NCI-H524 (cell line): ENCODE measurements at regions not wholly inside any gene's neighbourhood (a gene's known extent, or its start where the extent isn't known, plus 50 kb on each side); places are given as distances from the start of the nearest gene placed in this dataset.

Experiments used
- DNase-seq, 2 experiments: peaks; one replicate each; lab custom pipeline; 2025; lab: John Stamatoyannopoulos, UW

- peak; percentile 78 to 95 for DNase-seq
Observed at GRCh38 chr9:108551030-108551841, 304.6 kb downstream of the ACTL7B start.

- DNase-seq, result no peak
Observed at GRCh38 chr9:108550106-108550505, 305.7 kb downstream of the ACTL7B start.

- DNase-seq, result no peak
Observed at GRCh38 chr9:108549184-108549583, 306.6 kb downstream of the ACTL7B start.

GRCh38 chr9:108547411-108548135 lies 308.2 kb downstream of the ACTL7B start:
- no peak for DNase-seq

DNA sequence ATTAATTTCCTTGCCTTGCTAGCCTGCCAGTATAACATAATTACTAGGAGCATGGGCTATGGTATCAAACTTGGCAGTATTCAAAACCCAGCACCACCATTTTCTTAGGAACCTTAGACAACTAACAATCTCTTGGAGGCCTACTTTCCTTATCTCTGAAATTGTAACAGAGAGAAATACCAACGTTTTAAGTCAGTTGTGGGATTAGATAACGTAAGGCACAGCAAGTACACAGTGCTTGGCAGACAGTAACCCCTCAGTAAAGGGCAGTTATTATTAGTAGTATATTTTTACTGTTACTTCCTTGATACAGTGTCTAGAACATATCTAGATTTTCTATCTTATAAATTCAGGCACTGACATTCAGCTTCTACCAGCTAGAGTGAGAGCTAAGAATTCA lies 309.6 kb downstream of the ACTL7B start:
- no peak for DNase-seq

DNA sequence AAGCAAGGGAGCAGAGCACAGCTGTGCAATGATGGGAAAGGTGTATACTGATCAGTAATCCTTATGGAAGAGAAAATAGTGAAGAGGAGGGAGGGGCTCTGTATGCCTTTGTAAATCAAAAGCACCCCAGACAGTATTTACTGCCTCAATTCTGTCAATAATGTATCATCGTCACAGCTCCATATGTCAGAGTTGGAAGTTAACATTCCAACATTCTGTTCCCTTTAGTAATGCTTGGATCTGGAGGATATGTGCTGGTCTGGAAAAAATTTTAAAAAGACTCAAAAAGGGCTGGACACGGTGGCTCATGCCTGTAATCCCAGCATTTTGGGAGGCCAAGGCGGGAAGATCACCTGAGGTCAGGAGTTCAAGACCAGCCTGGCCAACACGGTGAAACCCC lies 310.4 kb downstream of the ACTL7B start:
- DNase-seq, result no peak

DNA sequence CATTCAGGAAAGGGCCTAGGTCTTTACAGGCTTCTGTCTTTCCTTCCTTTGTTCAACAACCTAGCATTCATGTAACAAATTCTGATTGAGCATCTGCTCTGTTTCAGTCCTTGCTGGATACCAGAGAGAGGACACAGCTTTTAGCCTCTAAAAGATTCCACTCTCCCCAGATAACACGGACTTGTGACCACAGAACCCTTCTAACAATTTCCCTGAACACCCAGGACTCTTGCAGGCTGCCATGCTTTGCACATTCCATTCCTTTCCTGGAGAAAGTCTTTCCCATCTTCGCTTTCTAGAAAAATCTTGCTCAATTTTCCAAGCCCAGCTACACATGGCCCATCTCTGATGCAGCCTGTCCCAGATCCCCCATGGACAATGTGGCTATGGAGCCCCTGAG lies 310.9 kb downstream of the ACTL7B start:
- no peak for DNase-seq

- no peak for DNase-seq
Observed at GRCh38 chr9:108543251-108543778, 312.5 kb downstream of the ACTL7B start.

GRCh38 chr9:108537756-108538155 lies 318.0 kb downstream of the ACTL7B start:
- DNase-seq, result no peak

DNA sequence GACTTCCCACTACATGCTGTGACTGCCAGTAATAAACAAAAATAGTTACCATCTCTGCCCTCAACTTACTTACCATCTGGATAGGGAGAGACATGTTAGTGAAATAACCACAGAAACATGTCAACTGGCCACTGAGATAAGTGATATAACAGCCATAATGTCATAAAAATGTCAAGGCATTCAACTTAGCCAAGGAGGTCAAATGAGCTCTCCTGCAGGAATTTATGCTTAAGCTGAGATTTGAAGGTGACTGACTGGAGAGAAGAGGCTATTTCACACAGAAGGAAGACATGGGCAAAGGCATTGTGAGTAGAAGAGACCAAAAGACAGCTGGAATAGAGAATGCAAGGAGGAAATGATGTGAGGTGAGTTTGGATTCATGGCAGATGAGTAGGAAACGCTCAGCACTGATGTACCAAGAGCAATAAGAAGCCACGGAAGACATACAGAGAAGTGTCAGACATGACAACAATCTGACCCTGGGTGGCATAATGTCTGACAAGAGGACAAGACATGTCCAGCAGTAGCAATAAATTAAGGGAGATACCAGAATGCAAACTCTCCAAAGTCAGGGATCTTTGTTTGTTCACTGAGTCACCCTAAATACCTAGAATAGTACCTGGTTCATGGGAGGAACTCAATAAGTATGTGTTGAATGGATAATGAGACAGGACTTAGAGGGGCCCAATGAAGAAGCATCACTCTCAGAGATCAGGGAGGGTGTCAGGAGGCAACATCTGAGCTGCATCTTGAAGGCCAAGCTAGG lies 318.8 kb downstream of the ACTL7B start:
- DNase-seq, result no peak

DNA sequence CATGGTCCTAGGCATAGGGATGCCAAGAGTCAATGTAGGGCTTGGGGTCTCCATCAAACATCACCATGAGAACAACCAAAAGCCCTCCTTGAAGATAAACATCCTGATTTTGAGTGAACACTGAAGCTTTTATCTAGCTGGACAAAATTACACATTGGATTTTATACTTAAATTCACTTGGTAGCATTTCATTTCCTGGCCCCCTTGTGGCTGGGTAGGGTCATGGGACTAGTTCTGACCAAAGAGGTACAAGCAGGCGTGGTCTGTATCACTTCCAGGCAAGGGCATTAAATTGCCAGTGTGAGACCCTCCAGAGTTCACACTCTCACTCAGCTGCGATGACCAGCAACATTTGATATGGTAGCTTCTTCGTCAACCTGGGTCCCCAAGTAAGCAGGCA lies 320.3 kb downstream of the ACTL7B start:
- no peak for DNase-seq

GRCh38 chr9:108534741-108535140 lies 321.0 kb downstream of the ACTL7B start:
- no peak for DNase-seq

GRCh38 chr9:108530141-108530540 lies 325.6 kb downstream of the ACTL7B start:
- no peak for DNase-seq

DNA sequence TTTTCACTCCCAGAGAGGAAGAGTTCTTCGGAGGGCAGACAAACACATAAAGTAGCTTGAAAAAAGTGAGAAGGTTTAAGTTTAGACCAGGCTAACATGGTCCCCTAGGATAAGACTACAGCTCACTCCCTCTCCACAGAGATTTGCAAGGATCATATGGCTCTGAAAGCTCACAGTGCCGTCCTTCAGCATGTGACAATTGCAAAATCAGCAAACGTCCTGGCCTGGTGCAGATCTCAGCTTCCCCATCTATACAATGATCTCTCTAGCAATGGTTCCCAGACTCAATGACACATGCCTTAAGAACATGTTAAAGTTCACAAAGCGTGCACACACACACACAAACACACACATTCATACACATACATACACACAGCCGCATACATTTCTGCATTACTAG lies 327.6 kb downstream of the ACTL7B start:
- no peak for DNase-seq

DNA sequence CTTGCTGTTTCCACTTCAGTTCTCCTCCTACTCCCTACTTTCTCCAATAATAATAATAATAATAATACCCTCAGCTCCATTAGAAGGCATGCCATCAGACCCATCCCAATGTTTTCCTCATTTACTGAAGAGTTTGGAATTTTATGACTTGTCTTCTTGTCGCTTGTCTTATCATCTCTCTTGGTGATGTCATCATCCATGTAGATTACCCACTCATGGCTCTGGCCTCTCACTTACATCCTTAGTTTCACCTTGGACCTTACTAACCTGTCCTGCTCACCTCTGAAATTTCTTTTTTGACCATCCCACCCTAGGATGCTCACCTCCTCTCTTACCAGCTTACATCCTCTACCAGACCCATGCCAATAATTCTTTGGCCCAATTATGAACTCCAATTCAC lies 329.3 kb downstream of the ACTL7B start:
- no peak for DNase-seq

DNA sequence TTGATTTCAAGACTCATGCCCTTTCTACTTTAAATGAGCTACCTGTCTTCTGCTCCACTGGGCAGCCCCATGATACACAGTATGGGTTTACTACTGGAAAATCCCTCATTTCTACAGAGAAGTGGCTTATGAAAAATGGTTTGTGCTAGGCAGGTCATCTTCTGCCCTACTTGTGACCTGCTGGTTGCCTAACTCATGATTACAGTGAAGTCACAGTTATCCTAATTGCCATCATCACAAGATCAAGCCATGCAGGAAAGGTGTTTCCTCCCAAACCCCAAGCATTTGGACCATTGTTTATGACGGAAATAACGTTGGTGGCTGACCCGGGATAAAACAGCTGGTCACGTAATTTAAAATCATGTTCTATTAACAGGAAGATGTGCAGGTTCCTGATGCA lies 330.6 kb downstream of the ACTL7B start:
- DNase-seq, result no peak

DNA sequence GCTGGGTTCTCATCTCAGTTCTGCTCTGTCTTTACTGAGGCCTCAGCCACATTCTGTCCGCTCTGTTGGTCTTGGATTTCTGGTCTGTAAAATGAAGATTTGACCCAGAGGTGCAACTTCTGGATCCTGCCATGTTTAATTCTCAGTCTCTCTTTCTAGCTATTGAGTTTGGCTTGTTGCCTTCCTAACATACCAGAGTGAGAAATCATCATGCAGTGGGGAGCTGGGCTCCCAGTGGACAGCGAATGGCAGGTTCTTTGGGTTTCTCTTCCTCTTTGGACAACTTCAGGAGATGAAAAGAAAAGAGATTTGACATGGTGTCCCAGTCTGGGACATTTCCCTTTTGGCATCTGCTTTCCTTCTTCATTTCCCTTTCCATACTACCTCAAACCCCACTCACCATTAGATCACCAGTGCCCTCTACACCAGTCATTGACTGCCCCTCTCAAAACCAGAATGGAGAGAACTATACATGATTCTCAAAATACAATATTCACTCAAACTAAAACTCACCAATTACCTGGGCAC lies 334.7 kb downstream of the ACTL7B start:
- DNase-seq, result no peak

GRCh38 chr9:108519437-108519836 lies 336.3 kb downstream of the ACTL7B start:
- DNase-seq, result no peak

DNA sequence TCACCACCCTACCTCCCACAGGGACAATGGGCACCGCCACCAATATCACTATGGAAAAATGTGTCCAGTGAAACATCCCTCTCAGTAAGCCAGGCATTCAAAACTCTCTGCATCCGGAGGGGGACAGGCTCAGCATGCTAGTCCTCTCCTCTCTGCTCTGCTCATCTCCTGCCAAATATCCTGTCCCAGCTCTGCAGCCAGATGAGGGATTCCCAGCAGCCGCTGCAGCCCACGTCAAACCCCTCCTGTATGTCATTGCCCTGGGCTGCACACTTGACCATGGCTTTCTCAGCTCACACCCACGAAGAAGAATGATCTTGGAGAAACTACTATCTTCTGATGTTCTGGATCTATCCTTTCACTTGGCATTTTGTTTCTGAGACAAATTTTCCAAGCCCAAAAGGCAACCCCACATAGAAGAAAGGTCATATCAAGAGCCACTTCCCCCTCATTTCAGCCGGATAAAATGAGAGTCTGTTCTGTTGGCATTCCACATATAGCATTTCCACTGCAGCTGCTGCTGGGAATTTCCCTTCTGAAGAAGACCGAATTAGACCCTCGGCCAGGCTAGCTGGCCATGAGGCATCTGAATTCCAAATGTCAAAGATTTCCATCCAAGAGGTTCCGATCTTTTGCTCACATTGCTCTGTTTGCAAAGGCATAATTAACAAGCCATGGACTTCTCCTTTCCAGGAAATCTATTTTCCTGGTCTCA lies 338.0 kb downstream of the ACTL7B start:
- DNase-seq, result no peak

DNA sequence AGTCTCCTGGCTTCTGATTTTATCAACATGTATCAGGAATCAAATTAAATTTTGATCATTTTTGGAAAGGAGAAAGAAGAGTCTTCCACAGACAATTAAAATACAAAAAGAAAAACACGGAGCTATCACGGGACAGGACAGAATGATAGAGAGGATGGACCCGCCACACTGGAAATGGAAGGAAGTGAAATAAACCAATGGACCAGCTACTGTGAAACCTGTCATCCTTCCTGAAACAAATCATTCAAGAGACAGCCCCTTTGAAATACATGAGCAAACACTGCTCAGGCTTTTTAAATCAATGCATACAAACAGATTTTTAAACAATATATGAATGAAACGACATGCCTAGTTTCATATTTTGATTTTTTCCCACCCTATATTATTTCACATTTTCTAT lies 339.4 kb downstream of the ACTL7B start:
- DNase-seq, result no peak

DNA sequence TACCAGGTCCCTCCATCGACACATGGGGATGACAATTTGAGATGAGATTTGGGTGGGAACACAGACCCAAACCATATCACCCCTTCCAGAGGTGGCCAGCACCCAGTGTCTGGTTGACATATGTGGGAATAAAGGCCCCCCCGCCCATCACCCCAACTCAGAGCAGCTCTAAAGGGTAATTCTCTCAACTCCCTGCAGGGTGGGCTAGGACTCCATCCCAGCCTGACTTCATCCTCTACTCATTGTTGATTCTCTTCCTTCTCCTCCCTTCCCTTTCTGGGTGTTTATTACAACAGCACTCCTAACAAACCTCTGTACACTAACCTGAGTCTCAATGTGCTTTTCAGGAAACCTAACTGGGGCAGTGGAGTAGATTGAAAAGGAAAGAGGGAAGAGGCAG lies 339.9 kb downstream of the ACTL7B start:
- no peak for DNase-seq
